NB4 (cell line): ENCODE measurements at regions not wholly inside any gene's neighbourhood (a gene's known extent, or its start where the extent isn't known, plus 50 kb on each side); places are given as distances from the start of the nearest gene placed in this dataset.

Experiments used
- DNase-seq: peaks from one replicate; pipeline ENCODE4 v3.0.0; 2010; ENCODE audit warnings: low read depth
- H3K4me3 ChIP-seq: one replicate; pipeline ENCODE4 v1.5.1; 2011; ENCODE audit warnings: mild to moderate bottlenecking, low read depth, low read length, moderate library complexity
- MYC ChIP-seq: IDR thresholded peaks from 2 replicates; pipeline ENCODE4 v1.6.1; 2011; ENCODE audit warnings: low read depth, low read length
- POLR2A ChIP-seq: IDR thresholded peaks from 2 replicates; pipeline ENCODE4 v1.6.1; 2011; ENCODE audit warnings: mild to moderate bottlenecking; ENCODE audit not compliant: insufficient read length; ENCODE audit errors: extremely low read depth
- TF ChIP-seq, protein P1 (sequence below): IDR thresholded peaks from one replicate; pipeline ENCODE4 v1.5.1; 2012; ENCODE audit warnings: low read depth, low read length
- TF ChIP-seq, protein P2 (sequence below): IDR thresholded peaks from 2 replicates; pipeline ENCODE4 v1.6.1; 2011; ENCODE audit warnings: low read depth, low read length

DNA sequence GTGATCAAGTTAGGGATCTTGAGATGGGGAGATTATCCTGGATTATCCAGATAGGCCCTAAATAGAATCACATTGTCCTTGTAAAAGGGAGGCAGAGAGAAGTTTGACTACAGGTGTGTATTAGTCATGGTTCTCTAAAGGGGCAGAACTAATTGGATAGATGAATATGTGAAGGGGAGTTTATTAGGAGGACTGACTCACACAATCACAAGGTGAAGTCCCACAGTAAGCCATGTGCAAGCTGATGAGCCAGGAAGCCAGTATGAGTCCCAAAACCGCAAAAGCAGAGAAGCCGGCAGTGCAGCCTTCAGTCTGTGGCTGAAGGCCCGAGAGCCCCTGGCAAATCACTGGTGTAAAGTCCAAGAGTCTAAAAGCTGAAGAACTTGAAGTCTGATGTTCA is 275.8 kb downstream of the KCNS3 start:
- no peak overlapping the region for H3K4me3 ChIP-seq
- no peak for DNase-seq
- no peak for TF ChIP-seq POLR2A
- TF ChIP-seq, protein P1, sequence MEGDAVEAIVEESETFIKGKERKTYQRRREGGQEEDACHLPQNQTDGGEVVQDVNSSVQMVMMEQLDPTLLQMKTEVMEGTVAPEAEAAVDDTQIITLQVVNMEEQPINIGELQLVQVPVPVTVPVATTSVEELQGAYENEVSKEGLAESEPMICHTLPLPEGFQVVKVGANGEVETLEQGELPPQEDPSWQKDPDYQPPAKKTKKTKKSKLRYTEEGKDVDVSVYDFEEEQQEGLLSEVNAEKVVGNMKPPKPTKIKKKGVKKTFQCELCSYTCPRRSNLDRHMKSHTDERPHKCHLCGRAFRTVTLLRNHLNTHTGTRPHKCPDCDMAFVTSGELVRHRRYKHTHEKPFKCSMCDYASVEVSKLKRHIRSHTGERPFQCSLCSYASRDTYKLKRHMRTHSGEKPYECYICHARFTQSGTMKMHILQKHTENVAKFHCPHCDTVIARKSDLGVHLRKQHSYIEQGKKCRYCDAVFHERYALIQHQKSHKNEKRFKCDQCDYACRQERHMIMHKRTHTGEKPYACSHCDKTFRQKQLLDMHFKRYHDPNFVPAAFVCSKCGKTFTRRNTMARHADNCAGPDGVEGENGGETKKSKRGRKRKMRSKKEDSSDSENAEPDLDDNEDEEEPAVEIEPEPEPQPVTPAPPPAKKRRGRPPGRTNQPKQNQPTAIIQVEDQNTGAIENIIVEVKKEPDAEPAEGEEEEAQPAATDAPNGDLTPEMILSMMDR, result no peak
- TF ChIP-seq, protein P2, sequence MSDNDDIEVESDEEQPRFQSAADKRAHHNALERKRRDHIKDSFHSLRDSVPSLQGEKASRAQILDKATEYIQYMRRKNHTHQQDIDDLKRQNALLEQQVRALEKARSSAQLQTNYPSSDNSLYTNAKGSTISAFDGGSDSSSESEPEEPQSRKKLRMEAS, result no peak
- TF ChIP-seq MYC, result no peak

DNA sequence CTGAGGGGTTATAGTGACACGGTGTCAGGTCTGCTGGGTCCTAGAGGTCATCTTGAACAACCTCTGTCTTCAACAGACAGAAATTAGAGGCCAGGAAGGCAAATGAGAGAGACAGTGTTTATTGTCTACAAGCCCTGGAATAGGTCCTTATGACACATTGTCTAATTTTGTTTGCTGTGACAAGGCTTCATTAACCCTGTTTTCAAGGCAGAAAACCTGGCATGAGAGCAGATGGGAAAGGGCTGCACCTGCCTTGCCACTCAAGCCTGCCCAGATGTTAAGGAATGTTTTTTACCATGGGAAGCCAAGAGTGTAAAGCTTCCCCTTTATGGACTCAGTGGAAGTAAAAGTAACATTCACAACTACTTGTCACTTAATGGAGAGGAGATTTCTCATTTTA is 275.3 kb downstream of the KCNS3 start:
- no peak overlapping the region for H3K4me3 ChIP-seq
- TF ChIP-seq MYC (no peak), POLR2A (no peak)
- TF ChIP-seq, protein P1, result no peak
- TF ChIP-seq, protein P2, result no peak
- DNase-seq, result no peak

DNA sequence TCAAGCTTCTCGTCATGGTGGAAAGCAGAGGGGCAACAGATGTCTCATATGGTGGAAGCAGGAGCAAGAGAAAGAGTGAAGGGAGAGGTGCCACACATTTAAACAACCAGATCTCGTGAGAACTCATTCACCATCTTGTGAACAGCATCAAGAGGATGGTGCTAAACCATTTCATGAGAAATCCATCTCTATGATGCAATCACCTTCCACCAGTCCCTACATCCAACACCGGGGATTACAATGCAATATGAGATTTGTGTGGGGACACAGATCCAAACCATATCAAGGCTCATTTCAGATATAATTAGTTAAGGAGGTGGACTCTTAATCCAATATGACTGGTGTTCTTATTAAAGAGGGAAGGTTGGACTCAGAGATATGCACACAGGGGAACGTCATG is 272.8 kb downstream of the KCNS3 start:
- H3K4me3 ChIP-seq, result no peak overlapping the region
- TF ChIP-seq POLR2A (no peak), MYC (no peak)
- TF ChIP-seq, protein P1, result no peak
- TF ChIP-seq, protein P2, result no peak

DNA sequence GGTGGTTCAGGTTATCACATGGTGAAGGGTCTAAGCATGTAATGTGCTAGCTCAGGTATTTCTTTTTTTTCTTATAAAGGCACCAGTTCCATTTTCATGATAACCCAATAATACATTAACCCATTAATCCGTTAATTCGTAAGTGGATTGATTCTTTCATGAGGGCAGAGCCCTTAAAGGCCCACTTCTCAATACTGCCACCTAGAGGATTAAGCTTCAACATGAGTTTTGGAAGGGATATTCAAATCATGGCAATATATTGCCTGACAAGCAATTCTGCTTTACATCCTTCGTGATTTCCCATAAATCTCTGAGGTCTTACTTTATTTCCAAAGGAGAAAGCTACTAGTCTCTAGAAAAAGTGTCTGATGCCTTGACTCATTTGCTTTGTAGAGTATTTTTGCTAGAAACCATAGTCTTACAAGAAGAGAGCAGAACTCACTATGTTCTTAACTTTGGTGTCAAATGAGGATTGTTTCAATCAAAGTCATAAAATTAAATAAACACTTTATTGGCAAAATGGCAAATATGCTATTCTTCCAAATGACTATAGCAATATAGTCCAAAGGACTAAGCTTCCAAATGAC is 271.3 kb downstream of the KCNS3 start:
- peak; percentile 53 for DNase-seq
- H3K4me3 ChIP-seq, result no peak overlapping the region
- TF ChIP-seq POLR2A, result no peak
- TF ChIP-seq, protein P2, result no peak
- TF ChIP-seq, protein P1, result peak; percentile 74
- no peak for TF ChIP-seq MYC

More for the DNA sequence above, 272.8 kb downstream of the KCNS3 start:
- no peak for DNase-seq

DNA sequence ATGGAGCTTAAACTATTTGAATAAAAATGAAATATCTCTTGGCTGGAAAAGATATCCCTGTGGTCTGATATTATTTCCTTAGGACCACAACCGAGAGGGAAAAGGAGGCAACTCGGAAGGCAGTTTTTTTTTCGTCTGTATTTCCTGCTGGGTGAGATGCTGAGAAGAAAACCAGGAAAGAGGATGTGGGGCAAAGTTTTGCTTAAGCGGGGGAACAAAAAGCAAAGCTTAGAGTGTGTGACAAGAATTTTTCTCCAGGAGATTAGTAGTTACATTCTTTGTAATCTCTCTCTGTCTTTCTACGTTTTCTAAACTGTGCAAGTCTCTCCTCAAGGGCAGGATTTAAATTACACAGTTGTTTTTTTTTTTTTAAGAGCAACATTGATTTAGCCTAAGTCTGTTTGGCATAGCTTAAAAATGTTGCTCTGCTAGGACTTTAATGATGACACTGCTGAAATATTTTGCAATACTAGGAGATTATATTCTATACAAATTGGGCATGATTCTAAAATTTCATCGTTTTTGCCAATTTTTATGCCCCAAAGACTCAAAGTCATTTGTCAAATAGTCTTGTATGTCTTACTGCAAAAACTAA is 258.5 kb downstream of the KCNS3 start:
- H3K4me3 ChIP-seq, result no peak overlapping the region
- no peak for DNase-seq
- TF ChIP-seq, protein P1, result no peak
- TF ChIP-seq, protein P2, result no peak
- no peak for TF ChIP-seq POLR2A
- TF ChIP-seq MYC, result no peak
